GM12878 (cell line): ENCODE measurements at regions not wholly inside any gene's neighbourhood (a gene's known extent, or its start where the extent isn't known, plus 50 kb on each side); places are given as distances from the start of the nearest gene placed in this dataset.

Experiments
- ATAC-seq: fragments of 200-7000 bp; cut with Tn5 transposase; 3 replicates; pipeline ENCODE4 v1.9.1; 2020; ENCODE audit warnings: mild to moderate bottlenecking, moderate library complexity
- BruUV-seq: library from RNA; stranded (reverse); fragments of 400-500 nt; replicated peaks from 2 replicates; lab custom pipeline; 2021; lab: Mats Ljungman, UMichigan
- CTCF ChIA-PET: fragments of 300-600 bp; sonication (Branson Sonifier 250); formaldehyde crosslinking; extraction: SDS; loops from one replicate; lab custom pipeline; 2021; ENCODE audit warnings: inconsistent platforms; lab: Yijun Ruan, JAX
- POLR2A ChIA-PET: fragments of 350-600 bp; formaldehyde crosslinking; extraction: SDS; loops from one replicate; lab custom pipeline; 2021; ENCODE audit warnings: inconsistent platforms; lab: Charles Lee
- RAD21 ChIA-PET: fragments of 300-600 bp; sonication (Branson Sonifier 250); formaldehyde crosslinking; loops from one replicate; lab custom pipeline; 2023; ENCODE audit warnings: antibody characterized with exemption; ENCODE audit not compliant: unreplicated experiment; lab: Charles Lee
- SMC1A ChIA-PET: fragments of 300-600 bp; sonication (Branson Sonifier 250); formaldehyde crosslinking; loops from one replicate; lab custom pipeline; 2023; ENCODE audit not compliant: unreplicated experiment, uncharacterized antibody; lab: Charles Lee
- DNase-seq: peaks from one replicate; pipeline ENCODE4 v3.0.0-alpha.2; 2011; ENCODE audit warnings: low read depth, low spot score
- FAIRE-seq: peaks from 3 replicates; lab custom pipeline; 2011; peaks lifted over from hg19 to GRCh38; lab: Jason Lieb, UNC
- H2AFZ ChIP-seq: 2 replicates; pipeline ENCODE4 v1.6.0; 2011; ENCODE audit warnings: low read depth, low read length, control low read depth; ENCODE audit not compliant: control insufficient read depth
- H3K27ac ChIP-seq: 2 replicates; pipeline ENCODE4 v1.5.1; 2011; ENCODE audit warnings: control low read depth; ENCODE audit not compliant: control insufficient read depth, insufficient read depth
- H3K27me3 ChIP-seq, 2 experiments: replicated peaks in 1 of 2; 2 replicates each; pipeline versions ENCODE4 v1.6.0 to v1.6.1; 2011; ENCODE audit warnings: low read length in 1 of 2; ENCODE audit not compliant: control insufficient read depth in 2 of 2, insufficient read depth in 2 of 2
- H3K36me3 ChIP-seq, 2 experiments: 2 replicates each; pipeline ENCODE4 v1.5.1; 2011; ENCODE audit warnings: low read length in 1 of 2; ENCODE audit not compliant: control insufficient read depth in 2 of 2, insufficient read depth in 2 of 2
- H3K4me1 ChIP-seq: 2 replicates; pipeline ENCODE4 v1.6.1; 2011; ENCODE audit warnings: mild to moderate bottlenecking, low read length, moderate library complexity, mixed read lengths; ENCODE audit not compliant: control insufficient read depth, insufficient read depth
- H3K4me2 ChIP-seq: 2 replicates; pipeline ENCODE4 v1.6.0; 2011; ENCODE audit warnings: control low read depth; ENCODE audit not compliant: control insufficient read depth, insufficient read depth
- H3K4me3 ChIP-seq: fragments of 200-600 bp; sonication (generic); 2 replicates; pipeline ENCODE4 v1.5.1; 2016
- H3K79me2 ChIP-seq: 2 replicates; pipeline ENCODE4 v1.6.0; 2011; ENCODE audit warnings: low read length; ENCODE audit not compliant: control insufficient read depth, insufficient read depth
- H3K9ac ChIP-seq: 2 replicates; pipeline ENCODE4 v1.8.0; 2011; ENCODE audit warnings: low read length, control low read depth, mixed read lengths; ENCODE audit not compliant: control insufficient read depth, insufficient read depth
- H3K9me3 ChIP-seq: replicated peaks from 3 replicates; pipeline ENCODE4 v1.5.1; 2011; ENCODE audit warnings: mild to moderate bottlenecking, low read length; ENCODE audit not compliant: control insufficient read depth, insufficient read depth
- H4K20me1 ChIP-seq: 2 replicates; pipeline ENCODE4 v1.6.0; 2011; ENCODE audit not compliant: control insufficient read depth, insufficient read depth
- DPF2 ChIP-seq: fragments of 450-650 bp; IDR thresholded peaks from 2 replicates; pipeline ENCODE4 v1.6.1; 2017; ENCODE audit warnings: mild to moderate bottlenecking
- KAT2A ChIP-seq: conservative IDR thresholded peaks from 2 replicates; pipeline ENCODE4 v1.6.1; 2011; ENCODE audit warnings: low read depth, low read length; ENCODE audit not compliant: control insufficient read depth
- MYC ChIP-seq: IDR thresholded peaks from 2 replicates; pipeline ENCODE4 v1.6.1; 2011; ENCODE audit warnings: mild to moderate bottlenecking, low read length, moderate library complexity, inconsistent platforms; ENCODE audit not compliant: insufficient read depth, insufficient replicate concordance, insufficient read length, severe bottlenecking
- RAD21 ChIP-seq: IDR thresholded peaks from 2 replicates; pipeline ENCODE4 v1.6.1; 2011; ENCODE audit warnings: mild to moderate bottlenecking, low read depth, low read length, moderate library complexity; ENCODE audit not compliant: insufficient read depth
- TBL1XR1 ChIP-seq: IDR thresholded peaks from 2 replicates; pipeline ENCODE4 v1.6.1; 2012; ENCODE audit warnings: low read depth, low read length, improper control_type of control experiment
- YY1 ChIP-seq: IDR thresholded peaks from 2 replicates; pipeline ENCODE4 v1.6.1; 2011; ENCODE audit warnings: low read depth, mild to moderate bottlenecking, low read length
- WGBS: methylation state at CpG from one replicate; pipeline ENCODE4 v1.1.6; 2016; ENCODE audit warnings: low lambda C conversion rate; ENCODE audit not compliant: insufficient replicate concordance, insufficient coverage; ENCODE audit errors: missing lambda C conversion rate; 5-methylcytosine and 5-hydroxymethylcytosine counted together
- in situ Hi-C: fragments of 300-500 bp; cut with MboI; formaldehyde crosslinking; loops from 9 replicates; pipeline ENCODE4 v1.14.3; 2018; ENCODE audit warnings: mixed read lengths
- intact Hi-C: fragments of 100-400 bp; cut with micrococcal nuclease; formaldehyde crosslinking; loops from one replicate; pipeline ENCODE4 v1.14.2; 2022; ENCODE audit not compliant: unreplicated experiment
- TF ChIP-seq, protein P1 (sequence below): fragments of 450-650 bp; IDR thresholded peaks from 2 replicates; pipeline ENCODE4 v1.6.1; 2017; ENCODE audit warnings: mild to moderate bottlenecking, moderate library complexity
- TF ChIP-seq, protein P2 (sequence below): fragments of 450-650 bp; IDR thresholded peaks from 2 replicates; pipeline ENCODE4 v1.6.1; 2017; ENCODE audit warnings: mild to moderate bottlenecking
- TF ChIP-seq, protein P3 (sequence below): fragments of 450-650 bp; formaldehyde crosslinking; IDR thresholded peaks from 2 replicates; pipeline ENCODE4 v1.4.0; 2022; ENCODE audit warnings: mild to moderate bottlenecking, moderate library complexity

DNA sequence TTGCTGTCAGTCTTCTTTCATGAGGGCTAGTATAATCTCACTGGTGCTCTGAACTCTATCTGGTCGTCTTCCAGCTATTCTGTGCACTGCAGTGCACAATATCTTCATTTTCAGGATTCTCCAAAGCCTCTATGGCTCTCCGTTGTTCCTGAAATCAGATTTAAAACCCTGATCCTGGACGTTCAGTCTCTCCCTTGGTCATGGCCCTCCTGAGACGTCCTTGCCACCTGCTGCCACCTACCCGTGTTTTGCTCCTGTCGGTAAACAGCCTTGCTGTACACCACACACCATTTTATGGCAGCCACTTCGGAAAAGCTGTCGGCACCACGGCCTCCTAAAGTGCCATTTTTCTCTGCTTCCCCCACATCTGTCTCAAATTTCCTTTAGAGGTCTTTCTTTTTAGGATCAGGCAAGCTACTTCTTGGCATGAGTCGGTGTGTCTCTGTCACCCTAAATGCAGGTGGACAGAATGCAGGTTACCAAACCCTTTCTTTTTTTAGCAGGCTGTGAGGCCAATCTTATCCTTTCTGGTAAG, 170.0 kb downstream of the HRH4 start (continued):
- TF ChIP-seq DPF2, result no peak
- TF ChIP-seq KAT2A, result no peak
- TF ChIP-seq, protein P1, sequence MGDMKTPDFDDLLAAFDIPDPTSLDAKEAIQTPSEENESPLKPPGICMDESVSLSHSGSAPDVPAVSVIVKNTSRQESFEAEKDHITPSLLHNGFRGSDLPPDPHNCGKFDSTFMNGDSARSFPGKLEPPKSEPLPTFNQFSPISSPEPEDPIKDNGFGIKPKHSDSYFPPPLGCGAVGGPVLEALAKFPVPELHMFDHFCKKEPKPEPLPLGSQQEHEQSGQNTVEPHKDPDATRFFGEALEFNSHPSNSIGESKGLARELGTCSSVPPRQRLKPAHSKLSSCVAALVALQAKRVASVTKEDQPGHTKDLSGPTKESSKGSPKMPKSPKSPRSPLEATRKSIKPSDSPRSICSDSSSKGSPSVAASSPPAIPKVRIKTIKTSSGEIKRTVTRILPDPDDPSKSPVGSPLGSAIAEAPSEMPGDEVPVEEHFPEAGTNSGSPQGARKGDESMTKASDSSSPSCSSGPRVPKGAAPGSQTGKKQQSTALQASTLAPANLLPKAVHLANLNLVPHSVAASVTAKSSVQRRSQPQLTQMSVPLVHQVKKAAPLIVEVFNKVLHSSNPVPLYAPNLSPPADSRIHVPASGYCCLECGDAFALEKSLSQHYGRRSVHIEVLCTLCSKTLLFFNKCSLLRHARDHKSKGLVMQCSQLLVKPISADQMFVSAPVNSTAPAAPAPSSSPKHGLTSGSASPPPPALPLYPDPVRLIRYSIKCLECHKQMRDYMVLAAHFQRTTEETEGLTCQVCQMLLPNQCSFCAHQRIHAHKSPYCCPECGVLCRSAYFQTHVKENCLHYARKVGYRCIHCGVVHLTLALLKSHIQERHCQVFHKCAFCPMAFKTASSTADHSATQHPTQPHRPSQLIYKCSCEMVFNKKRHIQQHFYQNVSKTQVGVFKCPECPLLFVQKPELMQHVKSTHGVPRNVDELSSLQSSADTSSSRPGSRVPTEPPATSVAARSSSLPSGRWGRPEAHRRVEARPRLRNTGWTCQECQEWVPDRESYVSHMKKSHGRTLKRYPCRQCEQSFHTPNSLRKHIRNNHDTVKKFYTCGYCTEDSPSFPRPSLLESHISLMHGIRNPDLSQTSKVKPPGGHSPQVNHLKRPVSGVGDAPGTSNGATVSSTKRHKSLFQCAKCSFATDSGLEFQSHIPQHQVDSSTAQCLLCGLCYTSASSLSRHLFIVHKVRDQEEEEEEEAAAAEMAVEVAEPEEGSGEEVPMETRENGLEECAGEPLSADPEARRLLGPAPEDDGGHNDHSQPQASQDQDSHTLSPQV, result no peak

DNA sequence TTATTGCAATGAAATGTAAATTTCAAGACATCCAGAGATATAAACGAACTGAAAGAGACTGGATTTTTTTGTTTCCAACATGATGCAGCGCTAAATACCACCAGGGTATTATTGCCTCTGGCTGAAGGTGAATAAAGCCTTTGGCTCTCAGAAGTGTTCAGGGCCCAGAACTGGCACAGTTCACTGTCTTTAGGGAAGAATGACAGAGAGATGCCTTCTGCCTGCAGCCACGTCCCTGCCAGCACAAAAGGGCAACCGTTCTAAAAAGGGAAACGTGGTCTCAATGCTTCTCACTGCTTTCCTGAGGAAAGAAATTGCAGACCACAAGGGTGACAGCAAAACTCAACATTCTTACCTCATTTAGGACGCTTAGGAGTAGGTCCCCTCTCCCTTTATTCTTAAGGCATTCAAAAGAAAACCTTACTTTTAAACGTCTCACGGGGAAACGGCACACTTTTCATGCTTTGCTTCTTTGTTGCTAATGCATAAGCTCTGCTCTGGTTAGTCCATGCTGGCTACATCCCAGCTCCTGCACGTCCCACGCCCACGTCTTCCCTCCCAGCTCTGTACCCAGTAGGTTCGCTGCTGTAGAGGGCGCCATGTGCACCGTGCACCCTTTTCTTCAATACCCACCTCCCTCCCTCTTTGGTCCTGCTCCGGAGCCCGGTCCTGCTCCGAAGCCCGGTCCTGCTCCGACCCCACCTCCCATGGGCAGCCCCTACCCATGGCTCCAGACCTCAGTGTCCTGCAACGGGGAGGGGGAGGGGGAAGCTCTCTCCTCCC, 171.0 kb downstream of the HRH4 start:
- ChIA-PET SMC1A (no interaction called here), CTCF (no interaction called here), RAD21 (no interaction called here), POLR2A (no interaction called here)
- H3K9me3 ChIP-seq, result no peaks in the 10 kb centered on the region
- in situ Hi-C loops (no loop called here), intact Hi-C loops (no loop called here)
- H2AFZ ChIP-seq, result no peak overlapping the region
- H3K36me3 ChIP-seq, result no peaks in the 10 kb centered on the region
- no peak overlapping the region for H3K9ac ChIP-seq
- H4K20me1 ChIP-seq, result no peaks in the 10 kb centered on the region
- no TSS peak for BruUV-seq
- no peak for DNase-seq
- no peaks in the 10 kb centered on the region for H3K4me1 ChIP-seq
- no peak overlapping the region for H3K4me3 ChIP-seq
- H3K27me3 ChIP-seq, result peaks cover 1 to 2% of the 10 kb centered on the region in 2 experiments; a peak in 3 of 4 replicates
- no peak for ATAC-seq
- no peak overlapping the region for H3K4me2 ChIP-seq
- WGBS, result 3% methylated on average over 19 of the region's 21 CpGs
- no peaks in the 10 kb centered on the region for H3K79me2 ChIP-seq
- H3K27ac ChIP-seq, result no peak overlapping the region
- FAIRE-seq, result no peak
- TF ChIP-seq TBL1XR1, result no peak
- TF ChIP-seq MYC, result no peak
- TF ChIP-seq KAT2A, result no peak
- TF ChIP-seq, protein P2, sequence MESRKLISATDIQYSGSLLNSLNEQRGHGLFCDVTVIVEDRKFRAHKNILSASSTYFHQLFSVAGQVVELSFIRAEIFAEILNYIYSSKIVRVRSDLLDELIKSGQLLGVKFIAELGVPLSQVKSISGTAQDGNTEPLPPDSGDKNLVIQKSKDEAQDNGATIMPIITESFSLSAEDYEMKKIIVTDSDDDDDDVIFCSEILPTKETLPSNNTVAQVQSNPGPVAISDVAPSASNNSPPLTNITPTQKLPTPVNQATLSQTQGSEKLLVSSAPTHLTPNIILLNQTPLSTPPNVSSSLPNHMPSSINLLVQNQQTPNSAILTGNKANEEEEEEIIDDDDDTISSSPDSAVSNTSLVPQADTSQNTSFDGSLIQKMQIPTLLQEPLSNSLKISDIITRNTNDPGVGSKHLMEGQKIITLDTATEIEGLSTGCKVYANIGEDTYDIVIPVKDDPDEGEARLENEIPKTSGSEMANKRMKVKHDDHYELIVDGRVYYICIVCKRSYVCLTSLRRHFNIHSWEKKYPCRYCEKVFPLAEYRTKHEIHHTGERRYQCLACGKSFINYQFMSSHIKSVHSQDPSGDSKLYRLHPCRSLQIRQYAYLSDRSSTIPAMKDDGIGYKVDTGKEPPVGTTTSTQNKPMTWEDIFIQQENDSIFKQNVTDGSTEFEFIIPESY, result no peak
- TF ChIP-seq, protein P3, sequence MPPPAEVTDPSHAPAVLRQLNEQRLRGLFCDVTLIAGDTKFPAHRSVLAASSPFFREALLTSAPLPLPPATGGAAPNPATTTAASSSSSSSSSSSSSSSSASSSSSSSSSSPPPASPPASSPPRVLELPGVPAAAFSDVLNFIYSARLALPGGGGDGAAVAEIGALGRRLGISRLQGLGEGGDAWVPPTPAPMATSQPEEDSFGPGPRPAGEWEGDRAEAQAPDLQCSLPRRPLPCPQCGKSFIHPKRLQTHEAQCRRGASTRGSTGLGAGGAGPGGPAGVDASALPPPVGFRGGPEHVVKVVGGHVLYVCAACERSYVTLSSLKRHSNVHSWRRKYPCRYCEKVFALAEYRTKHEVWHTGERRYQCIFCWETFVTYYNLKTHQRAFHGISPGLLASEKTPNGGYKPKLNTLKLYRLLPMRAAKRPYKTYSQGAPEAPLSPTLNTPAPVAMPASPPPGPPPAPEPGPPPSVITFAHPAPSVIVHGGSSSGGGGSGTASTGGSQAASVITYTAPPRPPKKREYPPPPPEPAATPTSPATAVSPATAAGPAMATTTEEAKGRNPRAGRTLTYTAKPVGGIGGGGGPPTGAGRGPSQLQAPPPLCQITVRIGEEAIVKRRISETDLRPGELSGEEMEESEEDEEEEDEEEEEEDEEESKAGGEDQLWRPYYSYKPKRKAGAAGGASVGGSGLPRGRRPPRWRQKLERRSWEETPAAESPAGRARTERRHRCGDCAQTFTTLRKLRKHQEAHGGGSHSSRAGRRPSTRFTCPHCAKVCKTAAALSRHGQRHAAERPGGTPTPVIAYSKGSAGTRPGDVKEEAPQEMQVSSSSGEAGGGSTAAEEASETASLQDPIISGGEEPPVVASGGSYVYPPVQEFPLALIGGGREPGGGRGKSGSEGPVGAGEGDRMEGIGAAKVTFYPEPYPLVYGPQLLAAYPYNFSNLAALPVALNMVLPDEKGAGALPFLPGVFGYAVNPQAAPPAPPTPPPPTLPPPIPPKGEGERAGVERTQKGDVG (CRISPR knock-in tag), result no peak
- TF ChIP-seq RAD21, result no peak
- TF ChIP-seq YY1, result no peak
